IPS-15b (cell line): ENCODE measurements at regions not wholly inside any gene's neighbourhood (a gene's known extent, or its start where the extent isn't known, plus 50 kb on each side); places are given as distances from the start of the nearest gene placed in this dataset.

ENCODE experiments used
- H3K27me3 ChIP-seq: one replicate; pipeline ENCODE4 v1.6.1; 2013; ENCODE audit warnings: low read length; ENCODE audit not compliant: control insufficient read depth, insufficient read depth
- H3K36me3 ChIP-seq: one replicate; pipeline ENCODE4 v1.6.1; 2013; ENCODE audit warnings: low read length; ENCODE audit not compliant: control insufficient read depth, insufficient read depth
- H3K4me1 ChIP-seq: one replicate; pipeline ENCODE4 v1.6.1; 2013; ENCODE audit warnings: mild to moderate bottlenecking, low read length; ENCODE audit not compliant: control insufficient read depth, insufficient read depth
- H3K4me3 ChIP-seq: one replicate; pipeline ENCODE4 v1.5.1; 2013; ENCODE audit warnings: low read depth, low read length
- H3K9ac ChIP-seq: one replicate; pipeline ENCODE4 v1.6.1; 2013; ENCODE audit warnings: low read depth, mild to moderate bottlenecking, low read length
- H3K9me3 ChIP-seq: one replicate; pipeline ENCODE4 v1.6.1; 2013; ENCODE audit warnings: mild to moderate bottlenecking, low read length; ENCODE audit not compliant: control insufficient read depth, insufficient read depth

DNA sequence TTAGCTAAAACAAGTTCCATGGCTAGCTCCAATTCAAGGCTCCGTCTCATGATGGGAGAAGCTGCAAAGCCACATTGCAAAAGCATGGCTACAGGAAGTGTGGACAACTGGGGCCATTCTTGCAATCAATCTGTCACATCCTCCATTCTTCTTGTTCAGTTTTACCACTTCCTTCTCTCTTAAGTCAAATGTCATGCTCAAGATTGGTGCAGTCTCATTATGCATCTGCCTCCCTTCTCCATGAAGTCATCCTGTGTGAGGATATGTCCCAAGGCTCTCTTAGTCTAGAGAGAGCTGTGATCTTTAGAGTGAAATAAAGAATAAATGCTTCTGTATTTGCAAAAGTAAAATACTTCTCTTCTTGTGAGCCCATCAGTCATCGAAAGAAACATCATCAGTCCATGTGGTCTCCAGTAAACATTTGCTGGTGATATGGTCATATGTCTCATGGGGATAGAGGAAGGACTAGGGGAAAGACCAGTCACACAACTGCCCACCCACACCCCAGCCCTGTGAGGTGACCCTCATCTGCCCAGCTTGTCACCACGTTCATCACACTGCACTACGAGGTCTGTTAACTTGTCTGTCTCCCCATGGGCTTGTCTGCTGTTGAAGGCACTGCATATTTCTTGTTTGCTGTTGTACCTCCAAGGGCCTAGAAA, 303.0 kb downstream of the NUAK1 start:
- H3K27me3 ChIP-seq, result no peaks in the 10 kb centered on the region
- no peaks in the 10 kb centered on the region for H3K36me3 ChIP-seq
- H3K4me1 ChIP-seq, result no peaks in the 10 kb centered on the region
- no peak overlapping the region for H3K4me3 ChIP-seq
- no peaks in the 10 kb centered on the region for H3K9me3 ChIP-seq
- H3K9ac ChIP-seq, result no peak overlapping the region

GRCh38 chr12:105836242-105836622, 302.5 kb downstream of the NUAK1 start:
- Histone ChIP-seq H3K4me1 (no peaks in the 10 kb centered on the region), H3K9me3 (no peaks in the 10 kb centered on the region), H3K27me3 (no peaks in the 10 kb centered on the region), H3K4me3 (no peak overlapping the region), H3K9ac (no peak overlapping the region), H3K36me3 (no peaks in the 10 kb centered on the region)

- no peaks in the 10 kb centered on the region for H3K36me3 ChIP-seq
- no peak overlapping the region for H3K4me3 ChIP-seq
- H3K27me3 ChIP-seq, result no peaks in the 10 kb centered on the region
- H3K9me3 ChIP-seq, result no peaks in the 10 kb centered on the region
- no peaks in the 10 kb centered on the region for H3K4me1 ChIP-seq
- H3K9ac ChIP-seq, result no peak overlapping the region
Observed at GRCh38 chr12:105839629-105840127, 299.1 kb downstream of the NUAK1 start.

DNA sequence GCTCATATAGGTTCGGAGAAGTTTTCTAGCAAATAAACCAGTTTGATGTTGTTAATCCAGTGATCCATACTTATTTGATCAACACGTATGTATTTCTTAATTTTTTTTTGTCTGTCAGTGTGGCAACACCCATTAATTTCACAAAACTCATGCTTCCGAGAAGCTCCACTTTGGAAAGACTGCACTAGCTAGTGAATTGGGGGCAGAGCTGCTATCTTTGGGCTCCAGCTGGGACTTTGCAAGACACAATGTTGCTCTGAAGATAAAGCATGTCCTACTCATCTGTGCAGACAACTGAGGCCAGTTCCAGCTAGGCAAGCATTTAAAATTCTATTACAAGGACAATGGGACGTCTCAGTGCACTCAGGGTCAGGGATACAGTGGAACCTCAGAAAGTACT, 298.4 kb downstream of the NUAK1 start:
- H3K9me3 ChIP-seq, result no peaks in the 10 kb centered on the region
- no peak overlapping the region for H3K4me3 ChIP-seq
- no peak overlapping the region for H3K9ac ChIP-seq
- H3K27me3 ChIP-seq, result no peaks in the 10 kb centered on the region
- no peaks in the 10 kb centered on the region for H3K36me3 ChIP-seq
- no peaks in the 10 kb centered on the region for H3K4me1 ChIP-seq

DNA sequence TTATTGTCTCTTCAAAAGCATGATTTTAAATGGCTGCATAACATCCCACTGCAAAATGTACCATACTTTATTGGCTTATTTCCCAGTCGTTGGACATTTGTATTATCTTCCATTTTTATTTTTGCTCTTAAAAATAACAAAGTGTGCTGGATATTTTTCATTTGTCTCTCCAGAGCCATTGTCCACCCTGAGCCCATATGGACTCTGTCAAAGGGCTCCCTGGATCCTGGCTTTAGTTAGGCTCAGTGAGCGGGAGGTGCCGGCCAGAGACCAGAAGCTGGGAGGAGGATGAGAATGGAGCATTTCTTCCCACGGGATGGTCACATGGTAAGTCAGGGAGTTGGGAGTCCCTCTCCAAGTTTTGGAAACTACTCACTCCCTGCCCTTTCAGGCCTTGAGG, 296.9 kb downstream of the NUAK1 start:
- H3K4me1 ChIP-seq, result no peaks in the 10 kb centered on the region
- H3K36me3 ChIP-seq, result no peaks in the 10 kb centered on the region
- H3K9me3 ChIP-seq, result no peaks in the 10 kb centered on the region

GRCh38 chr12:105843561-105843960, 295.2 kb downstream of the NUAK1 start:
- Histone ChIP-seq H3K4me3 (no peak overlapping the region), H3K36me3 (no peaks in the 10 kb centered on the region), H3K9me3 (no peaks in the 10 kb centered on the region), H3K4me1 (no peaks in the 10 kb centered on the region), H3K27me3 (no peaks in the 10 kb centered on the region), H3K9ac (no peak overlapping the region)

More for the DNA sequence above, 296.9 kb downstream of the NUAK1 start:
- no peak overlapping the region for H3K9ac ChIP-seq
- no peak overlapping the region for H3K4me3 ChIP-seq
- no peaks in the 10 kb centered on the region for H3K27me3 ChIP-seq

- no peaks in the 10 kb centered on the region for H3K36me3 ChIP-seq
- H3K4me3 ChIP-seq, result no peak overlapping the region
- H3K9me3 ChIP-seq, result no peaks in the 10 kb centered on the region
- no peaks in the 10 kb centered on the region for H3K4me1 ChIP-seq
- no peak overlapping the region for H3K9ac ChIP-seq
- H3K27me3 ChIP-seq, result no peaks in the 10 kb centered on the region
Observed at GRCh38 chr12:105843986-105844760, 294.6 kb downstream of the NUAK1 start.

DNA sequence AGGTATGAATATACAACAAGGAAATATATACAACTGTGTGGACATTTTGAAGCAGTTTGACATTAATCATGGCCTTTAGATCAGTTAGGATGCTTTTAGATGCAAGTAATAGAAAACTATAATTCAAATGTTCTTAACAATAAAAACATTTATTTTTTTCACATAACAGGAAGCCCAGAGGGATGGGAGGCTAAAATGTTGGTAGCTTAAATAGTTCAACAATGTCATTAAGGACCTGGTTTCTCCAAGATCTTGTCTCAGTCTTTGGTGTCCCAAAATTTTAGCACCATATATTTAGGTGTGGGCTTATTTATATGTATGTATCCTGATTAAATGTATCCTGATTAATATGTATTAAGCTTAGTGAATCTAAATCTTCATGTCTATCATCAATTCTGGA, 292.4 kb downstream of the NUAK1 start:
- H3K36me3 ChIP-seq, result no peaks in the 10 kb centered on the region
- H3K27me3 ChIP-seq, result no peaks in the 10 kb centered on the region
- H3K9ac ChIP-seq, result no peak overlapping the region
- H3K9me3 ChIP-seq, result no peaks in the 10 kb centered on the region
- H3K4me3 ChIP-seq, result no peak overlapping the region
- no peaks in the 10 kb centered on the region for H3K4me1 ChIP-seq

DNA sequence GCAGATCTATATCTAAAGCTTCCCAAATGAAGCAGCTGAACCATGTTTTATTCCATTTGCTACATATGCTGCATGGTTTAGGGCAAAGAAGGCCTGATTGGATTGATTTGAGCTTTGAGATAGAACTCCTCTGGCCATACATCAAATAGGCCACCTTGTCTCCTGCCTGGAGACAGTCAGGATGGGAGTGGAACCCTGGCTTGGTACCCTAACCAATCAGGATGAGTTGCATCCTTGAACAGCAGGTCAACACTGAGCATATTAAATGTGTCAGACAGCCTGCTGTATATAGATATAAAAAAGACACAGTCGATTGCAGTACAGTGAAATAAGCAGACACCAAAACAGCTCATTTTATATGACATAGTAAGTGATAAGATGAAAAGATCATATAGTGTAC, 291.7 kb downstream of the NUAK1 start:
- Histone ChIP-seq H3K27me3 (no peaks in the 10 kb centered on the region), H3K4me1 (no peaks in the 10 kb centered on the region), H3K36me3 (no peaks in the 10 kb centered on the region), H3K4me3 (no peak overlapping the region), H3K9ac (no peak overlapping the region), H3K9me3 (no peaks in the 10 kb centered on the region)

- Histone ChIP-seq H3K9ac (no peak overlapping the region), H3K9me3 (no peaks in the 10 kb centered on the region), H3K27me3 (no peaks in the 10 kb centered on the region), H3K4me1 (no peaks in the 10 kb centered on the region), H3K4me3 (no peak overlapping the region), H3K36me3 (no peaks in the 10 kb centered on the region)
Observed at GRCh38 chr12:105848286-105848685, 290.5 kb downstream of the NUAK1 start.

DNA sequence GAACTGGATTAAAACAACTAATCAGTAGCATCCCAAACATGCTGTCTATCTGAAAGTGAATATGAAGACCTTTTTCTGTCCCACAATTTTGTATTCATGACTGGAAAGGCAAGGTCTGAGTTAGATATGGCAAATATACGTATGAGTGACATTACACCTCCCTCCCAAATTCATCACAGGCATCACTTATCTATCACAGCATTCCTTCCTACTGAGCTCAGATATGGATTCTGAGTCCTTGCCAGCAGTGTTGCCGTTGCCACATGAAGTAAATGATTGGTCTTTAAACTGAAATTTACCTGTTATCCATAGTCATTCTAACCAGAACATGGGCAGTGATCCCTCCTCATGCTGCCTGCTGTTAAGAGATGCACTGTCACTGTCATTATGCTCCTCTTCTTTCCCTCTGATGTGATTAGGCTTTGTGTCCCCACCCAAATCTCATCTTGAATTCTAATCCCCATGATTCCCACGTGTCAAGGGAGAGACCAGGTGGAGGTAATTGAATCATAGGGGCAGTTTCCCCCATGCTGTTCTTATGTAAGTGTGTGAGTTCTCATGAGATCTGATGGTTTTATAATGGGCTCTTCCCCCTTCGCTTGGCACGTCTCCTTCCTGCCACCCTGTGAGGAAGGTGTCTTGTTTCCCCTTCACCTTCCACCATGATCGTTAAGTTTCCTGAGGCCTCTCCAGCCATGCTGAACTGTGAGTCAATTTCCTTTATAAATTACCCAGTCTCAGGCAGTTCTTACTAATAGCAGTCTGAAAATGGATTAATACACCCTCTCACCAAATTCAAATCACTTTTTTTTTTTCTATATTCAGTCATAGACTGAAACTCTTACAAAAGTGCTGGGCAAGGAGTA, 288.4 kb downstream of the NUAK1 start:
- no peaks in the 10 kb centered on the region for H3K4me1 ChIP-seq
- no peaks in the 10 kb centered on the region for H3K27me3 ChIP-seq
- no peaks in the 10 kb centered on the region for H3K9me3 ChIP-seq
- H3K4me3 ChIP-seq, result no peak overlapping the region
- no peak overlapping the region for H3K9ac ChIP-seq
- H3K36me3 ChIP-seq, result no peaks in the 10 kb centered on the region
